ENCODE measurements at regions not wholly inside any gene's neighbourhood (a gene's known extent, or its start where the extent isn't known, plus 50 kb on each side); places are given as distances from the start of the nearest gene placed in this dataset.
A peak's percentile ranks its signal among the peaks of the same experiment; 100 is the strongest.

- no peak for DNase-seq (ENCODE audit: low spot score)
These were observed 655.2 kb downstream of the HDGFL1 start for GRCh38 chr6:23224540-23224939.

GRCh38 chr6:23228439-23229024, 659.2 kb downstream of the HDGFL1 start:
- peak; percentile 6 for DNase-seq (ENCODE audit: low spot score)

- no peak for DNase-seq (ENCODE audit: low spot score)
These were observed 674.5 kb downstream of the HDGFL1 start for GRCh38 chr6:23243854-23244253.

GRCh38 chr6:23244300-23244699, 674.9 kb downstream of the HDGFL1 start:
- DNase-seq (ENCODE audit: low spot score): peak; percentile 29

- no peak for DNase-seq (ENCODE audit: low spot score)
These were observed 676.2 kb downstream of the HDGFL1 start for GRCh38 chr6:23245572-23245971.

- DNase-seq (ENCODE audit: low spot score): no peak
These were observed 677.5 kb downstream of the HDGFL1 start for GRCh38 chr6:23246896-23247295.

- no peak for DNase-seq (ENCODE audit: low spot score)
These were observed 681.2 kb downstream of the HDGFL1 start for GRCh38 chr6:23250556-23250955.

- no peak for DNase-seq (ENCODE audit: low spot score)
These were observed 693.5 kb downstream of the HDGFL1 start for GRCh38 chr6:23262864-23263263.

- DNase-seq (ENCODE audit: low spot score): no peak
These were observed 695.9 kb downstream of the HDGFL1 start for GRCh38 chr6:23265270-23265669.

GRCh38 chr6:23266536-23266935, 697.2 kb downstream of the HDGFL1 start:
- no peak for DNase-seq (ENCODE audit: low spot score)

GRCh38 chr6:23267651-23268050, 698.3 kb downstream of the HDGFL1 start:
- DNase-seq (ENCODE audit: low spot score): no peak

GRCh38 chr6:23268348-23268747, 699.0 kb downstream of the HDGFL1 start:
- no peak for DNase-seq (ENCODE audit: low spot score)

GRCh38 chr6:23269436-23269835, 700.1 kb downstream of the HDGFL1 start:
- DNase-seq (ENCODE audit: low spot score): no peak

GRCh38 chr6:23272536-23272935, 703.2 kb downstream of the HDGFL1 start:
- DNase-seq (ENCODE audit: low spot score): no peak

GRCh38 chr6:23277521-23278179, 708.3 kb downstream of the HDGFL1 start:
- no peak for DNase-seq (ENCODE audit: low spot score)

- no peak for DNase-seq (ENCODE audit: low spot score)
These were observed 708.8 kb downstream of the HDGFL1 start for GRCh38 chr6:23278180-23278532.

GRCh38 chr6:23280437-23280836, 711.1 kb downstream of the HDGFL1 start:
- no peak for DNase-seq (ENCODE audit: low spot score)

- DNase-seq (ENCODE audit: low spot score): no peak
These were observed 713.1 kb downstream of the HDGFL1 start for GRCh38 chr6:23282252-23283021.

GRCh38 chr6:23293653-23294052, 724.3 kb downstream of the HDGFL1 start:
- no peak for DNase-seq (ENCODE audit: low spot score)

GRCh38 chr6:23301556-23301955, 732.2 kb downstream of the HDGFL1 start:
- DNase-seq (ENCODE audit: low spot score): no peak

- no peak for DNase-seq (ENCODE audit: low spot score)
These were observed 733.1 kb downstream of the HDGFL1 start for GRCh38 chr6:23302514-23302913.

- DNase-seq (ENCODE audit: low spot score): no peak
These were observed 736.1 kb downstream of the HDGFL1 start for GRCh38 chr6:23305325-23305943.

Measured in kidney tubule cell (primary cell).